GM19023 (cell line): ENCODE measurements at regions not wholly inside any gene's neighbourhood (a gene's known extent, or its start where the extent isn't known, plus 50 kb on each side); places are given as distances from the start of the nearest gene placed in this dataset.

ENCODE experiments used
- ATAC-seq: cut with Tn5 transposase; IDR thresholded peaks from one replicate; pipeline ENCODE4 v1.9.1; 2021; ENCODE audit warnings: mild to moderate bottlenecking, moderate library complexity; ENCODE audit not compliant: unreplicated experiment

DNA sequence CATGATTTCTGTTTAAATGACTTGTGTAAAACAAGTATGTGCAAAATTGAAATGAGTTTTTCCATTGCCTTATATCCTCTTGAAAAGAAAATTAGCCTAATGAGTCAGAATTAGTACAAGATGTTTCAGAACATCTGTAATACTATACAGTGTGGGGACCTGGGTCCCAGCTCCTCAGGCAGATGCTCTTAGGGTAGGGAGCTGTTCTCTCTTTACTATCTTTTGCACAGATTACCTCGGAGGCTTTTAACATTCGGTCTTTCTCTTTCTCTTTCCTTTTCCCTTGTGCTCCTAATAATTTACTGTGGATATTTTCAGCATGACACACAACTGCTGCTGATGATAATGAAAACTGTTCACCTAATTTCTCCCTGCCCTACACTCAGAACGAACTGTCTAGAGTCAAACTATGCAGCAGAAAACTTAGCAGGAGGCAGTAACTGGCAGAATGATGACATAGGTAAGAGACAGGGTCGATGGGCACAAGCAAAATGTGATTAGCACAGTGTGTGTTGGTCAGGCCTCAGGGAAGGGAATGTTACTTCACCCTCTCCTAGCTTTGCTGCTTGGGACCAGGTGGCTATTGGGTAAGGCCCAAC lies 455.3 kb downstream of the PDHA2 start:
- ATAC-seq, result no peak

DNA sequence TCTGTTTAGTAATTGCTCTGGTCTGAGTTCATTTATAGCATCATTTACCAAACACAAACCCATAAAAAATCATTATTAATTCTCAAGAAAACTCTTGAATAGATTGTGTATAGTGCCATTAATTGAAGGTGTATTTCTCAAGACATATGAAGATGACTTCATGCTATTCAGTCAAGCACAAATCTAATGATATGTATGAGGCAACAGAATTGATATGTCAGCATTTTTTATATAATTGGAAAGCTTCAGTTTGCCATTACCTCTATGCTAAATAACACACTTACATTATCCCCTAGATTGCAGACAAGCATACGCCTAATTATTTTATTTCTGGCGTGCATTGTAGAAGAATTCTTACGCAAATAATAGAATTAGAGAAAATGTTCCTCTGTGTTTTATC lies 461.8 kb downstream of the PDHA2 start:
- no peak for ATAC-seq

DNA sequence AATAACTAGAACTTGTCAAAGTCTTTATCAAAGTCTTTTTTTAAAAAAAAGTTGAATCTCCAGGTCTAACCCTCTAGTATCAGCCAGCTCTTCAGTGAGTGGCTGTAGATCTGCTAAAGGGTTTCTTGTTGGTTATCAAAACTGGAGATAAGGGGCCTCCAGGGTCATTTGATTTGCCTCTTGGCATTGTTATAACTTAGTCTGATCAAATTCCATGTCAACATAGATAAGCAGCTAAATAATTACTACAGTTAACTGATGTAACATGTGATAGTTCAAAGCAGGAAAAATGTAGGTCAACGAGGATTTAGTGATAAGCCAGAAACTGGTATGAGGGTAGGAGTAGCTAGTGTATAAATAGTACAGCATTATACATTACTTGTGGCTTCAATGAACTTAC lies 465.1 kb downstream of the PDHA2 start:
- no peak for ATAC-seq

DNA sequence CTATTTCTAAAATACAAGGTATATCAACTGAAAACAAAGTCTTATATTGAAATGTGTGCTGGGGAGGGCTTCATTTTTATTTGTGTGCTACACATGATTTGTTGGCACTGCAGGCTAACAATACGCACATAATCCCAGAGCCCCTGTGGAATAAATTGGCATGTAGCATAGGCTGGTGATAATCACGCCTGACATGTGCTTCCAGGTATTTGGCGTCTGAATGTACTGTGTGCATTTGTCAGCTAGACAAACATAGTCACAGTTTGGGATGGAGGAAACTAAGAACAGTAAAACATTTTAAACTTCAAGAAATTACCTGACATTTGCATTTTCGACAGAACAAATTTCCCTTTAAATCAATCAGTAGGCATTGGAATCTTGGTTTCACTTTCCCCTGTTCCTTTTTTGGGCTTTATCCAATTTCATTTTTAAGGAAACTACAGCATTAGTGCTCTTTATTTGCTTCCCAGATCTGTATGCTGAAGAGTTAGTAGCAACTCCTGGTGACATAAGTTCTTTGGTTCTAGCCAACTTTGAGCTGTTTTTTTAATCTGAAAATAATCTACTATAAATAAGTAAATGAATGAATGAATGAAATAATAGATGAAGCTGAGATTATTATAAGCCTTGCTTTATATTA lies 472.3 kb downstream of the PDHA2 start:
- no peak for ATAC-seq

DNA sequence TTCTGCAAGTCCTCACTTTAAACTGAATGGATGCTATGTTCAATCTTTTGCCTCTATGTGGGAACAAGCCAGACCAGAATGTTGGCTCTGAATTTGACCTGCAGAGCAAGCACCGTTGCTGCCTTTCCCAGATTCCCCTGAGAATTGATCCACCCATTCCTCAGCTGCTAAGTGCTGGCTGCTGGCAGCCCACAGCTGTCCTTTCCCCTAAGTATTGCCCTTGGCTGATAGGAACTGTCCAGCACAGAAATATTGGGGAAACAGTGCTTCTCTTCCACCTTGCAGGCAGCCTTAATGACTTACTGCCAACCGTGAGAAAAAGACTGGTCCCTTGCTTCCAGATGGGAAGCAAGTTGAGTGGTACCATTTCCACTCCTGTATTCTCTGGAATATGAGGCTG lies 475.9 kb downstream of the PDHA2 start:
- no peak for ATAC-seq

DNA sequence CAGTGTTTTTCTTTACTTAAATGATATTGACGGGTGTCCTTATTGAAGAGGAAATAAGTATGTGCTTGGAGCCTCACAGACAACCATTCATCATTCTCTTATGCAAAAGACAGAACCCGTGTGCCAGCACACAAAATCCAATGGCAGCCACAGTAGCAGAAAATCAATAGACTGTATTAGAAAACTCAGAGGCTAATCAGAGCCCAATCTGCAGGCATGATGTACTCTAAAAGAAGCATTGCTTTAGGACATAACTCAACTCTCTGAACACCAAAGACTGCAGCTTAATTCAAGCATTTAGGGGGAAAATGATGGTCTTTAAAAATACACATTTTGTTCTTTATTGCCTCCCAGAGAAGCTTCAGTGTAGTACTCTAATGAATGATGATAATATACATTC lies 476.9 kb downstream of the PDHA2 start:
- no peak for ATAC-seq

DNA sequence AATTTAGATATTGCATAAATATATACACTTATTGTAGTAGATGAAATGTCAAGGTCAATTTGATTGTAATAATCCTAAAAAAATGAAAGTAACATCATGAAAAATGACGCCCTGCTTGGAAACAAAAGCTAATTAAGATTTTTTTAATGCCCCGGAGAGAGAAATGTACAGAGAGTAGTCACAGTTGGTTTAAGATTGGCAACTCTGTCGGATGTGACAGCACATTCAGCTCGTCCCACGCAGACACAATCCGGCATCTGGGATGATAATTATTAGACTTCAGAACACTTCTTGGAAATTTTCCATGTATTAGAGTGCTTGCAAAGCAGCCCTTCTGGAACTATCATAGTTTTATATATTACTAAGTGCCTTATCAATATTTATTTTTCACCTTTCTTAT lies 478.0 kb downstream of the PDHA2 start:
- no peak for ATAC-seq

DNA sequence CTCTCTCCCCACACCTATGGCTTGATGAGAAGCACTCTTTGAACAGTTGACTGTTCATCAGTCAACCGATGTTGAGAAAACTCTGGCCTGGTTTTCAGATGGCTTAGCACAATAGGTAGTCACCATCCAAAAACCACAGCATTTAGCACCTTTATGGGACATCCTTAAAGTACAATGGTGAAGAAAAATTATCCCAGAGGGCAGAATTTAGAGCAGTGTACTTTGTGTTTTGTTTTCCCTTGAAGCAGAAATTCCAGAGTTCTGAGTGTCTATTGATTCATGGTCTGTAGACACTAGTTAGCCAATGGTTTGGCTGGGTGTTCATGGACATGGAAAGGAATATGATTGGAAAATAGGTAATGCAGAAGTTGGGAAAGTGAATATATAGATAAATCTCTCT lies 487.0 kb downstream of the PDHA2 start:
- no peak for ATAC-seq

DNA sequence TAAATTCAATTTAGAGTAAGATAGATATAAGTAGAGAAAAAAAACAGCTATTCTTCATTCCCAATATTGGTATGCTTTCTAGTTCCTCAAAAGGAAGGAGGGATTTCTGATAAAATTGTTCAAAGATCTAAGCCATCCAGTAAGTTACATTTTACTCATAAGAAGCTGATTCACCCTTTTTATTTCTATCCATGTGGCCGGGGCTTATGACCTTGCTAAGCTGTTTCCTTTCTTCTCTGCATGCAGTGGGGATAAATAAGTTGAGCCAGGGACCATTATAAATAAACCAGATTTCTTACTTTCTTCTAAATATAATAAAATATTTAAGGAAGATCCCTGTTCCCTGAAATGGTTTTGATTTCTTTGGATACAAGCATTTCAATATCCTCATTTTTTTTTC lies 502.3 kb downstream of the PDHA2 start:
- no peak for ATAC-seq

DNA sequence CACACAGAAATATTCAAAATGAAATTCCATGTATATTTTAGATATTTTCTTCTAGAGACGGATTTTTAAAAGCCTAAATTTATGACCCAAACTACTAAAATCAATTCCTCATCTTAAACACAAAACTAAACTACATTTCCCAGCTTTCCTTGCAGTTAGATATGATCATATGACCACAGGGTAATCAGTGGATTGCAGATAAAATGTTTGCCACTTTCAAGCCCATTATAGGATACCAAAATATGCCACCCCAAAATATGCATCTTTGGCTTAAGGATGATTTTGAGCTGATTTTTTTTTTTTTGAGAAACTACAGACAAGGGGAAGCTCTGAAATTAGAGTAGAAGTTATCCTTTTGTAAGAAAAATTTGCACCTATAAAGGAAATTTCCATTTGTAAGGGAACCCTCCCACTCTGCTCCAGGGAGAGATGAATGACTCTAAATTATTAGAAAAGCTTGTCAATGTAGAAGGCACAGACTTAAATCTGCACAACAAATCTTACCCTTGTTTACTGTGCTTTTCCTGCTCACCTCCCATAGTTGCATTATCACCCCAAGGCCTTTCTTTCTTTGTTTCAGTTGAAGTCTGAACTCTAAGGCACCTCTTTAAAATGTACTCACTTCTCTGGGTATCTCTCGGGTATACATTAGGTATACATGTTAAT lies 503.0 kb downstream of the PDHA2 start:
- ATAC-seq, result no peak

DNA sequence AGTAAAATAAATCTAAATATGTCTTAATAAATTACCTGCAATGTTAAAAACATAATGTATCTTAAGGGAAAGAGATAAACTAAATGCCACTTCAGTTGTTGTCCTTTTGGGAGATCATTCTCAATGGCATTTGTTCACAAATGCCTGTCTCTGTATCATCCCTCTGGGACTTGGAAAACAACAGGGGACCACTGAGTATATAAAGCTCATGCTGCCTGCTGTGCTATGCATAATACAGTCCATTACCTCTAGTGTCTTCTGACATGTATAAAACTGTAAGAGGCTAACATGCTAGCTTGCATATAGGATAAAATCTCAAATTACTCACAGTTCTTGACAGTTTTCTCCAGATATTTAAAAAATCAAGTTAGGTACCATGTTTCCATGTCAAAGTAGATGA lies 503.9 kb downstream of the PDHA2 start:
- ATAC-seq, result no peak

DNA sequence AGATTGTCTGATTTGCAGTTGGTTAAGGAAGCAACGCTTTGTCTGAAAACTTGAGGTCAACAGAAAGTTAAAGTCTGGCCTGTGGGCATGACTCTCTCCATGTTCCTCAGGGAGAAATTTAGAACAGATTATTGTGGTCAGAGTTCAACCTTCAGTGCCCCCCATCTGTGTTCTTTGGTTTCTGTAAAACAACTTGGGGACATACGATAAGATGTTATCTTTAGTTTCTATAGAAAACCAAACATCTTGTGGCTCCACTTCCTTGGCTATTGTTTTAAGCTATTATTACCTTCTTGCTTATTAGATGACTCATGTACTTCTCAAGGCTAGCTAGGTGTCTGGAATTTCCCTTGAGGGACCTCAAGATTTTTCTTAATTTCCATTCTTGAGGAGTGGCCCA lies 507.7 kb downstream of the PDHA2 start:
- ATAC-seq, result no peak

DNA sequence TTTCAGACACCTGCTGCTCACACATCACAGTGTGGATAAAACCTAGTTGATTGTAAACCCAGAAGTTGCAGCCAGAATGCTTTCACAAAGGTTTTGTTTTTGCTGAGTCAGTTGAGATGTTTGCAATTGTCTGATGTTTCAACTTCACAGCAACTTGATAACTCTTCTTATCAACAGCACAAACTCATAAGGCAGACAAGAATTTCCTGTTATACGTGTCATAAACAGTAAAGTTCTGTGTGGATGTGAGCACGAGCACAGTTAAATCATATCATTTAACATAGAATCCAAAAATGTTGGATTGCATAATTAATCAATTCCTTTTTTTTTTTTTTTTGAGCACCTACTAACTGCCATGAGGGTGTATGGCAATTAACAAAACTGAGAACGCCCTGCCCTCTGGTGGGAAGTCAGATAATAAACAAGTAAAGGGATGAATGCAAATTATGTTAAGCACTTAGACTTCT lies 512.2 kb downstream of the PDHA2 start:
- no peak for ATAC-seq

DNA sequence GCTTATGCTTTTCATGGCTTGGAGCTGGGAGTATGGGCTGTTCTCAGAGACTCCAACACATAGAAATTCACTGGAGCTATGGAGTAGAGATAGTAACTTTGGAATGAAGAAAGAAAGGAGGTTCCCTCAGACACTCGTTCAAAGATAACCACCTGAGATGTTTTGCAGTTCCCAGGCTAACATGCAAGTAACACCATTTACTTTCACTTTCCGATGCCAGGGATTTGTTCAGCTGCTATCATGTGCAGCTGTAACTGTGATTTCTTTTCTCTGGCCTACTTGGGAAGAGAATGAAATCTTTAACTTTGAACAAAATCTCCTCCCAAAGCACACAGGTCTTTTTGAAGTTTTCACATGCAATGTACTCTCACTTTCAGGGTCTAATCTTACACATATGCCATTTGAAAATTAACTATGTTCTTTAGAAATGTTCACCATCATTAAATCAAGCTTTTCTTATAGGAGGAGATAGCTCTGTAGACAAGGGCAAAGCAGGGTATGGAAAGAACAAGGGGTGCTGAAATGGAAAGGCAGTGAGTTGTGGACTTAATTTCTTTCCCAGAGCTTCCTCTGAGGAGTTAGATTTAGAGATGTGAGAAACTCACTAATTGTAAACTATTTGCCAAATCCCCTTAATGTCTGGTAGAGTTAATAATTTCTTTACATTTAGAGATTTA lies 514.3 kb downstream of the PDHA2 start:
- no peak for ATAC-seq

DNA sequence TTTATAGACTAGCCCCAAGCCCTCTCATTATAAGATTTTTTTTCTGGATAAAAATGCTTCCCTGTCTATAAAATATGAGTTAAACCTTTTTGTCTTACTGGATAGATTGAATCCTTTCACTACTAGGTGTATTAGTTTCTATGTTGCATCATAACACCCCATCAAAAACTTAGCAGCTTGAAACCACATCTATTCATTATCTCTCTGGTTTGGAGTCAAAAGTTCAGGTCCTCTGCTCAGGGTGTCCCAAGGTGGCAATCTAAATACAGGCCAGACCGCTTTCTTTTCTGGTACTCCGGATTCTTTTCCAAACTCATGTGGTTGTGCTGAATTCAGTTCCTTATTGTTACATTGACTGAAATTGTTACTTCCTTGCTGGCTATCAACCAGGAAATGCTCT lies 515.5 kb downstream of the PDHA2 start:
- ATAC-seq, result no peak

DNA sequence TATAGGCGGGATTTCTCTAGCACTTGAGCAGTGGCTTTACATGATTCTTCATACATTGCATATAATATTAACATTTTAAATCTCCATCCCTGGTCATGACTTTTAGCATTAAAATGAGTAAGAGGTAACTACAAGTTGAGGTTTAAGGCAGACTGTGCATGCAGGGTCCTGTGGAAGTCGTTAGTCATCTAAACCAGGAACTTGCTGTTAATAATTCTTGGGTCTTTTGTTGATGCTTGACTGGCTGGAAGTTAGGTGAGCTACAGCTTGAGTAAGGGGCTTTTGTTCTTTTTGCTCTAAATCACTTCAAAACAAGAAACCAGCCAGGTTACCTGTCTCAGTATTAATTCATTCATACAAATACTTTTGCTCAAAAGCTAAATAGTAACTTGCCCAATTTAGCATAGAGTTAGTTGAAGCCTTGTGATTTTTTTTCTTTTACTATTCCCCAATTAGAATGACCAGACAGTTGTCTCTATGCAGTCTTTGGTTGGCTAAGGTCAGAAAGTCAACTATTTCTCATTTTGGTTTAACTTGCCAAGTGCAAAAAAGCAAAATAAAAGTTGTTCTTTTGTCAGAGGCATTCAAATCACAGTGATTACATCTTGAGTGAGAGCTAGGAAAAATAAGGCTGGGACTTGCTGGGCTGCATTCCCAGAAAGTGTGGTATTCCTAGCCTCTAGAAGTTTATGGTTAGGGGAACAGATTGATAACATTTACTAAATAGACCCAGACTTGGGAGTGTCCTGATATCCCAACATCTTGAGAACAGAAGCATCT lies 516.9 kb downstream of the PDHA2 start:
- ATAC-seq, result no peak

DNA sequence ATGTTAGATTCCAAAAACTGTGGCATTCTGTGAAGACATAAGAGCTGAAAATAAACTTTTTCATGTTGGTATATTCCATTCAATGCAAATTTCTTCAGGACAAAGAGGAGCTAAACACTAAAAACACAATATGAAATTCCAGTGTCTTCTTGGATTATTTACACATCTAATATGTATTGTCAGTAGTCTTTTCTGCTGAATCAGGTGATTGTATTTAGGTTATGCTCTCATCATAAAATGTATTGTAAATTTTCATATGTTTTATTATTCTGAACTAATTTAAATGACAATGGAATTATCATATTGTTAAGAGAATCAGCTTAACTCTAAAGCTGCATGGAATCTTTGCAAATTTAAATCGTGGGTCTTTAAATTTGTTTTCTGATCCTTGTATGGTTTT lies 526.7 kb downstream of the PDHA2 start:
- no peak for ATAC-seq

DNA sequence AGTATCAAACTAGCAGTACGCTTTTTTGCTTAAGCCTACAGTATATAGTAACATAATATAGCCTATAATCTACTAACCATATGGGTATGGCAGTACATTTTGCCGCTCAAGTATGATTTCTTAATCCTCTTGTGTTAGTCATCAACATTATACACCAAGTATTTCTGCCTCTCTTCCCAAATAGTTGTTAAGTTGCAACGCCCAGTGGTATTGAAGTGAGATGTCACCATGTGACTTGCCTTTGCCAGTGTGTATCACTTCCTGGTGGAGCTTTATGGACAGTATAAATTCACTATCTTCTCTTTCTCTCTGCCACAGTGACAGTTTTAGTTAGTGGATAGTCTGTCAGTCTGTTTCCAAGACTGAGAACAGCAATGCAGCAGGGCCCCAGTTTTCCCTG lies 535.5 kb downstream of the PDHA2 start:
- no peak for ATAC-seq

DNA sequence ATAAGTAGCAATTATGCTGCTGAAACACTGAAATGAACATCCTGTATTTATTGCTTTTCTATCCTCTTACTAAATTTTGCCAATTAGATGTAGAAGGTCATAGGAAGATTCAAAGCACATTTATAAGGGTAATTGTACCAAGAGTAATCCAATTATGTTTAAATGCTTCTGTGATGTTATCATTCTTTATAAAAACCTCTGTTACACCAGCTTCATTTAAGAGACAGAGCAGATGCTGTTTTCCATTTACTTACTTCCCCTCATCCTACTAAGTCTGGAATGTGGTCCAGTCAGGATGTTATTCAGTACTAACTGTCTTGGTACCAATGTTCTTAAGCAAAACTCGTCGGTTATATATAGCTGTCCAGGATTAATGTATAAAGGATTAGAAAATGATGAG lies 539.6 kb downstream of the PDHA2 start:
- ATAC-seq, result no peak

DNA sequence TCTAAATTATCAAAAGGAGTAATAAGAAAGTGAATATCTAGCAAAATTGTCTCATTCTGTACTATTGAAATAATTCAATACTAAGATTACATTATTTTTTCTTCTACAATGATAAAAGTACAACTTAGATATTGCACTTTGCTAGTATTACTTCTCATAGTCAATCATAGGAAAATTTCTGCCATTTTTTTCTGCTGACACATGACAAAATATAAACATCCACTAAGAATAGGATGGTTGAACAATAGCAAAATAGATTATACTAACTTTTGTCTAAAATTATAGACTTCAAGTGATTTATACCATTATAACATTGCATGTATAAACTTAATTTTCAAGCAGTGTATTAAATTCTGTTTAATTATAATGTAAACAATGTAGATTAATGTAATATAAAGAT lies 540.2 kb downstream of the PDHA2 start:
- no peak for ATAC-seq

DNA sequence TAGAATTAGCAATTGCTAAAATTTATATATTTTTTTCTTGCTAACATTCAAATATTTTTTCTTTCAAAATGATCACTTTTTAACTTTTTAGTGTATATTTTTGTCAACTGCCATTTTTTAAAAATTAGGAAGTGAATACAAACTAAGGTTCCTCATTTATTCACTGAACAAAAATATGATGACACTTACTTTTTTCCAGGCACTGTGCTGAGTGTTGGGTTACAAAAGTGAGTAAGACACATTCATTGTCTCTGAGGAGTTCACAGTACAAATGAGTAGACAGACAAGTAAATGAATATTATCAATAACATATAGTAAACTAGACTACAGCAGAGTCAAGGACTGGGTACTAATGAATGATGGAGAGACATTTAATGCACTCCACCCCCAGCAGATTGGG lies 543.5 kb downstream of the PDHA2 start:
- no peak for ATAC-seq
